ENCODE measurements at regions not wholly inside any gene's neighbourhood (a gene's known extent, or its start where the extent isn't known, plus 50 kb on each side); places are given as distances from the start of the nearest gene placed in this dataset.

DNA sequence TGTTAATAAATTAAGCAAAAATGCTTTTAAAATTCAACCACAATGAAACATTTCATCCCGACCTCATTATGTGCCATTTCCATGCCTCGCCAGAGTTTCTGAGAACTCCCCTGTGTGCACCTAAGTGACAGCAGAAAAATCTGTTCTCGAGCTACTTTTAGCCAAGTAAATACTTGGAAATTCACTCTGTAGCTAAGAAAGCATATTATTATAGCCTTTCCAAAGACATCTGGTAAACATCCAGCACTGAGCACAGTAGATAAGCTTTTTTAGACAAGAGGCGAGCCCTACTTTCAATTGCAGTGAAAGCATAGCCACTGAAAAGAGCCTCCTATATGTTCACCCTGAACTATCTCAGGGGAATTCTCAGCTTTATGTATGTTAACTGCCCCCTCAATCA is 242.8 kb upstream of the PSMD7 start:
- Histone ChIP-seq H3K9ac (ENCODE audit: low read depth, low read length) (no peak overlapping the region), H3K36me3 (ENCODE audit: insufficient read depth, low read length) (no peaks in the 10 kb centered on the region), H3K4me1 (ENCODE audit: insufficient read depth, low read length) (no peaks in the 10 kb centered on the region), H3K9me3 (ENCODE audit: control insufficient read depth, insufficient read depth, low read length) (peaks cover 9% of the 10 kb centered on the region)

DNA sequence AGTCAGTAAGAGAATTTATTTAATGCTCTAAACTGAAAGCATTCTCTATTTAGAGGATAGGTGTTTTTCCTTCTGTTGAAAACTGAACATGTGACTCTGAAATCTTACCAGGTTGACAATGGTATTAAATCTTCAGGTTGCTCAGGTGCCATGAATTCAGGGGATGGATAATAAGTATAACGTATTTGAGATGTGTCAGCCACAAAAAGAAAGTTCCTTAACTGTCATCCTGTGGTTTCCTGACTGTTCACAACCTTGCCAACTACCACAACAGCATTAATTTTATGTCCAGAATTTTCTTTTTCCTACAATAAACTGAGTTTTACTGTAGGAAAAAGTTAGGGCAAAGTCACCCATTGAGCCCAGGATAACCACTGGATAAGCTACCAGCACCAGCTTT is 243.3 kb upstream of the PSMD7 start:
- no peaks in the 10 kb centered on the region for H3K4me1 ChIP-seq (ENCODE audit: insufficient read depth, low read length)
- peaks cover 4% of the 10 kb centered on the region for H3K9me3 ChIP-seq (ENCODE audit: control insufficient read depth, insufficient read depth, low read length)
- H3K36me3 ChIP-seq (ENCODE audit: insufficient read depth, low read length): no peaks in the 10 kb centered on the region
- H3K9ac ChIP-seq (ENCODE audit: low read depth, low read length): no peak overlapping the region

DNA sequence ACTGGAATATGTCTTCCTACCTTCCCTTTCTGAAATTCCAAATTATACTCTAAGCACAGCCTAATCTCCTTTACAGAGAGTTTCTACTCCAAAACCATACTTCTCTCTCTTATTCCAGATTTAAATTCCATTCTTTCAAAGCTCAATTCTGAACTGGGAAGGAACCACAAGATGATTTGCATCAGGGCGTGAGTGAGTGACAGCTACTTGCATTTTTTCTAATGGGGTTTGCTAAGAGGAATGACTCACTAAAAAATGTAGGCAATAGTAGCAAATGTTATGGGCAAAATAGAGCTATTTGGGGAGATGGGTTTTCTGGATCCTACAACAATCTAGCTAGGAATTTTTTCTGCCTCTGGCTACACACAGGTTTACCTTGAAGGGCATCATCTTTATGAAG is 244.6 kb upstream of the PSMD7 start:
- peaks cover 3% of the 10 kb centered on the region; the same call in 1 of the 2 replicates for H3K9me3 ChIP-seq (ENCODE audit: control insufficient read depth, insufficient read depth, low read length)
- no peak overlapping the region for H3K9ac ChIP-seq (ENCODE audit: low read depth, low read length)
- H3K36me3 ChIP-seq (ENCODE audit: insufficient read depth, low read length): no peaks in the 10 kb centered on the region
- no peaks in the 10 kb centered on the region for H3K4me1 ChIP-seq (ENCODE audit: insufficient read depth, low read length)

DNA sequence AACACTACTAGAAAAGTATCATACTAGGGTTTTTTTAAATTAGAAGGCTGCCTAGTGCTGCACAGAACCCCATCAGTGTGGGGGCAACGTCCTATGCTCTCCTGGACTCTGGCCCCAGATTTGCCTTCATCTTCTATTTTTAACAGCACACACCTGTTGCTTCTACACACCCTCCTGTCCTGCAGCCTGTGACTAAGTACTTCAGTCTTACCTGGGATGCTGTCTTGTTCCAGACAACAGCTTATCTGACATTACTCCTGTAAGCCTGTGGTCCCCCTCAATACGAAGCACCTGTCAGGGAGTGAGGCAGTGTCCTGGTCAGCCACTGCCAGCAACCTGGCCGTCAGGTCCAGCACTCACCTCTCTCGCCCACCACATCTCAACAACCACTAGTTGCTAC is 247.6 kb upstream of the PSMD7 start:
- H3K36me3 ChIP-seq (ENCODE audit: insufficient read depth, low read length): no peaks in the 10 kb centered on the region
- H3K9me3 ChIP-seq (ENCODE audit: control insufficient read depth, insufficient read depth, low read length): no peaks in the 10 kb centered on the region
- H3K4me1 ChIP-seq (ENCODE audit: insufficient read depth, low read length): no peaks in the 10 kb centered on the region
- no peak overlapping the region for H3K9ac ChIP-seq (ENCODE audit: low read depth, low read length)

DNA sequence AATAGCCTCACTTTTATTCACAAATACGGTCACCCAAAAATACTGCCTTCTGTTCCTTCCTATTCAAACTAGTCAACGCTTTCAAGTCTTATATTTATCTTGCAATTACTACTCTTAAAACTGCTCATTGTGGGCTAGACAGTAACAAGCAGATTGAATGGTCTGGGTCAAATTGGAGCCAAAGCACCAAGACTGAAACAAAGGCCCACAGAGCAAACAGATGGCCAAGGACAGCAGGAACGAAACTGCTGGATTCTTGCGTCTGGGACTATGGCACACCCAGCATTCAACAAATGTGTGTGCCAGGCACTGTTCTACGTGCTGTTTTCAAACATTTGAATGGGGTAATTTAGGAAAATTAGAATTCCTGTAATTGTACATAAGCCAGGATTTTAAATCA is 250.1 kb upstream of the PSMD7 start:
- Histone ChIP-seq H3K9me3 (ENCODE audit: control insufficient read depth, insufficient read depth, low read length) (no peaks in the 10 kb centered on the region), H3K4me1 (ENCODE audit: insufficient read depth, low read length) (no peaks in the 10 kb centered on the region), H3K36me3 (ENCODE audit: insufficient read depth, low read length) (no peaks in the 10 kb centered on the region), H3K9ac (ENCODE audit: low read depth, low read length) (no peak overlapping the region)

DNA sequence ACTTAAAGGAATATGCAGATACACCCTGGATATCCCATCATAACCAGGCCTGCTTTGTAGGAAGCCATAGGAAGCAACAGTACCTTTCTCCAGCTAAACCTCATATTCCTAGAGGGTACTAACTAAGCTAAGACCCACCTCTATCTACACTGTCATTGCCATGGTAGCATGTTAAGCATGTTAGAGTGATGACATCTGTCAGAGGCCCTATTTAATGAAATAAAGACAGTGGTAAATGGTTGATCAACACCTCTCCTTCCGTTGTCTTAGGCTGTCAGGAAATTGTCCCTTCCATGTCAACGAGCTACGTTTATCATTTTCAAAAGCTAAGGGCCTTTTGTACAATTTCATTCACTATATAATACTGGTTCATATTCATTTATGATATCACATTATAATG is 251.1 kb upstream of the PSMD7 start:
- Histone ChIP-seq H3K4me1 (ENCODE audit: insufficient read depth, low read length) (no peaks in the 10 kb centered on the region), H3K9ac (ENCODE audit: low read depth, low read length) (no peak overlapping the region), H3K9me3 (ENCODE audit: control insufficient read depth, insufficient read depth, low read length) (no peaks in the 10 kb centered on the region), H3K36me3 (ENCODE audit: insufficient read depth, low read length) (no peaks in the 10 kb centered on the region)

DNA sequence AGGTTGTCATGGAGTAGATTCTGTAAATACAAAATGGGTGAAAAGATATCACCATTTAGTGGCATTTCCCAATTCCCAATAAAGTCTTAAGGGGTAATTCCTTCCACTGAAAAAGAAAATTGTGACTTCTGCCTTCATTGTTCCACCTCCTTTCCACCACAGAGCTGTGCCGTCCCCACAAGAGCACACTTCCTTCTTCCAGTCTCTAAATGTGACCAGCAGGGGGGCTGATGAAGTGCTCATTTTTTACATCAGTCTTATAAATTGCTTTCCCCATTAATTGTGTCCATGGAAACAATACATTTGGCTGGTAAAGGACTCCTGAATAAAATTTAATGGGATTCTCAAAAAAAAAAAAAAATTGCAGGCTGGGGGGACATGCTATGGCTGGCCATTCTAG is 260.8 kb upstream of the PSMD7 start:
- no peaks in the 10 kb centered on the region for H3K36me3 ChIP-seq (ENCODE audit: insufficient read depth, low read length)
- no peak overlapping the region for H3K9ac ChIP-seq (ENCODE audit: low read depth, low read length)
- H3K4me1 ChIP-seq (ENCODE audit: insufficient read depth, low read length): peaks cover 31% of the 10 kb centered on the region
- no peaks in the 10 kb centered on the region for H3K9me3 ChIP-seq (ENCODE audit: control insufficient read depth, insufficient read depth, low read length)

GRCh38 chr16:74034862-74035261 is 261.8 kb upstream of the PSMD7 start:
- Histone ChIP-seq H3K36me3 (ENCODE audit: insufficient read depth, low read length) (no peaks in the 10 kb centered on the region), H3K4me1 (ENCODE audit: insufficient read depth, low read length) (peaks cover 37% of the 10 kb centered on the region), H3K9me3 (ENCODE audit: control insufficient read depth, insufficient read depth, low read length) (no peaks in the 10 kb centered on the region), H3K9ac (ENCODE audit: low read depth, low read length) (no peak overlapping the region)

DNA sequence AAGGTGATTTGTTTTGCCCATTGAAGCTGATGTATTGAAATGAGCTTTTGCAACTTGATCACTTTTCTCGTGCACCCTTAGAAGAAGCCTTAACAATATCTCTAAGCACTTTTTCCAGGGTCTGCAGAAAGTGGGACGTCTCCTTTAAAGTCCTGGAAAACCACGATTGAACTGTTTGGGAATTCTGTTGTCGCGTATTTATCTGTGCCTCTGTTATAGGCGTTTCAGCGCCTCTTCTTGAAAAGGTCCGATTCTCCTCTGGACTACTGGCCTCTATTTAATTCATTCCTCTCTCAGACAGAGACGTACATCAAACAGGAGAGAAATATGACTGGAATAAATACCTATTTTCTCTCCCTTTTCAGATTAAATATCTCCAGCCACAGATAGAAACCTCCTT is 262.4 kb upstream of the PSMD7 start:
- H3K36me3 ChIP-seq (ENCODE audit: insufficient read depth, low read length): no peaks in the 10 kb centered on the region
- H3K9ac ChIP-seq (ENCODE audit: low read depth, low read length): no peak overlapping the region
- H3K4me1 ChIP-seq (ENCODE audit: insufficient read depth, low read length): peaks cover 44% of the 10 kb centered on the region
- H3K9me3 ChIP-seq (ENCODE audit: control insufficient read depth, insufficient read depth, low read length): no peaks in the 10 kb centered on the region

GRCh38 chr16:74033441-74033995 is 263.1 kb upstream of the PSMD7 start:
- no peak overlapping the region for H3K9ac ChIP-seq (ENCODE audit: low read depth, low read length)
- H3K4me1 ChIP-seq (ENCODE audit: insufficient read depth, low read length): peaks cover 50% of the 10 kb centered on the region
- no peaks in the 10 kb centered on the region for H3K9me3 ChIP-seq (ENCODE audit: control insufficient read depth, insufficient read depth, low read length)
- H3K36me3 ChIP-seq (ENCODE audit: insufficient read depth, low read length): no peaks in the 10 kb centered on the region

DNA sequence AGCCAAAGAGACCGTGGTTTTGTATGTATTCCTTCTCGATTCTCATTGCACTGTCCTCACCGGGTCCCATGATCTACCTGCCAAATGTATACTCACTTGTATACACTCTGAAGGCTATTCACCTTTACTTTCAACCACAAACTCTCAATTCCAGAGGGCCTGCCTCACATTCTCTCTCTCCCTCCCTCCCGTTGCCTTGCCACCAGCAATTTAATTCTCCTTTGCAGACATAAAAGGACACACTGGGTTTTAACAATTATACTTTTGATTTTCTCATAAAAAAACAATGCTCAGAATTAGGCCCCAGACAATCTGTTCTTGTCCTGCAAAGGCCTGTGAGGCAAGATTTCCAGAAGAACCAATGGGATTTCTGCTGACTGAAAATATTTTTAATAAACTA is 265.1 kb upstream of the PSMD7 start:
- H3K9ac ChIP-seq (ENCODE audit: low read depth, low read length): no peak overlapping the region
- no peaks in the 10 kb centered on the region for H3K9me3 ChIP-seq (ENCODE audit: control insufficient read depth, insufficient read depth, low read length)
- no peaks in the 10 kb centered on the region for H3K36me3 ChIP-seq (ENCODE audit: insufficient read depth, low read length)
- peaks cover 56% of the 10 kb centered on the region for H3K4me1 ChIP-seq (ENCODE audit: insufficient read depth, low read length)

DNA sequence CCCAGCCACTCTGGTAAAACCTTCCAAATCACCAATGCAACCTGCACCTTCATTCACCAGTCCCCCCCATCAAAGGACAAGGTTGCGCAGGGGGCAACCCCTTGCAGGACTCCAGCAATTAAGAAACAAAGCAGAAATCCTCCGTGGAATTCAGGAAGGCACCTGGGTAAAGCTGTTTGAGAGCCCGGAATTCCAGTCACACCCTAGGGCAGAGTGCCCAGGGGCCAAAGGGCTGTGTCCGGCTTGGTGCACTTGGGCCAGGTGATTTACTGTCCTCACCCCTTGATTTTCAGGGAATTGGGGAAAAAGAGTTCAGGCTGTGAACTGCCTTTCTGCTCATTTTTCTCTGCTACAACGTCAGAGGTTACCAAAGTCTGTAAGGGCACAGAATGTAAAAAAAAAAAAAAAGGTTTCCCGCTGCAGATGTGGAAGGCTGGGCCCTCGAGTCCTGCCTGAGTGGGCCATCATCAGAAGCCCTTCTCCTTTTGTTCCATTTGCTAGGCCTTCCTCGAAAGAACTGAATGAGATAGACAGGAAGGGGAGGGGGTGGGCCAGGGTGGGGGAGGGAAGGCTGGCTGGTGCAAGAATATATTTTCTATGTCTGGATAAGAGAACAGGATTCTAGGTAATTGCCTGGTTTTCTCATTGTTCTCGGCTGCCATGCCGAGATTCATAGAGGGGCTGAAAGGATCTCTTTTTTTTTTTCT is 266.5 kb upstream of the PSMD7 start:
- Histone ChIP-seq H3K4me1 (ENCODE audit: insufficient read depth, low read length) (peaks cover 64% of the 10 kb centered on the region), H3K9ac (ENCODE audit: low read depth, low read length) (no peak overlapping the region), H3K36me3 (ENCODE audit: insufficient read depth, low read length) (no peaks in the 10 kb centered on the region), H3K9me3 (ENCODE audit: control insufficient read depth, insufficient read depth, low read length) (no peaks in the 10 kb centered on the region)

- Histone ChIP-seq H3K9me3 (ENCODE audit: control insufficient read depth, insufficient read depth, low read length) (no peaks in the 10 kb centered on the region), H3K4me1 (ENCODE audit: insufficient read depth, low read length) (peaks cover 65% of the 10 kb centered on the region), H3K9ac (ENCODE audit: low read depth, low read length) (no peak overlapping the region), H3K36me3 (ENCODE audit: insufficient read depth, low read length) (no peaks in the 10 kb centered on the region)
These were observed 267.4 kb upstream of the PSMD7 start for GRCh38 chr16:74029115-74029792.

- no peaks in the 10 kb centered on the region for H3K36me3 ChIP-seq (ENCODE audit: insufficient read depth, low read length)
- no peaks in the 10 kb centered on the region for H3K9me3 ChIP-seq (ENCODE audit: control insufficient read depth, insufficient read depth, low read length)
- no peak overlapping the region for H3K9ac ChIP-seq (ENCODE audit: low read depth, low read length)
- H3K4me1 ChIP-seq (ENCODE audit: insufficient read depth, low read length): peaks cover 53% of the 10 kb centered on the region
These were observed 270.0 kb upstream of the PSMD7 start for GRCh38 chr16:74026373-74027281.
